ENCODE measurements at regions not wholly inside any gene's neighbourhood (a gene's known extent, or its start where the extent isn't known, plus 50 kb on each side); places are given as distances from the start of the nearest gene placed in this dataset.
A peak's percentile ranks its signal among the peaks of the same experiment; 100 is the strongest.

DNA sequence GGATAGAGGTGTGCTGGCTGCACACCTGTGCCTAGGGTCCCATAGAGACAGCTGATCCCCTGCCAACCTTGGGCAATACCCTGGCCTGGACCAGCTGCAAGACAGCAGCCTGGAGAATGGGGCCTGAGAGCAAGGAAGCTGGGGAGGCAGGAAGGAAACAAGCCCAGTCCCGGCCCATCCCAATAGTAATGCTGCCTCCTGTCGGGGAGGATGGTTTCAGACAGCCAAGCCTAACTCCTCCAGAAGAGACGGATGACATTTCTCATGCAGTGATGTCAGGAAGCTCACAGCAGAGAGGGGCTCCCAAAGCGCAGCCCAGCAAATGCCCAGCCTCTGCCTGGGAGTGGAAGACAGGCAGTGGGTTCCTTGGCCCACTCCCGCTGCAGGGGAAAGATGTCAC lies 408.8 kb downstream of the OCA2 start:
- BruUV-seq (replicated peaks) = no TSS peak
- no peak overlapping the region for H3K27ac ChIP-seq (ENCODE audit: extremely low read depth, low read depth, low read length)
- TF ChIP-seq NR2C1 (IDR thresholded peaks at IDR 0.05) = no peak
- no peak for TF ChIP-seq NR2C1 (tag; IDR thresholded peaks at IDR 0.05)
- TF ChIP-seq SMC3 (conservative IDR thresholded peaks at IDR 0.05; ENCODE audit: insufficient read depth, low read depth, low read length) = 0 out of 2 replicates have a peak, but pooled peaks have one; percentile 16
- no peak for TF ChIP-seq PRPF4 (IDR thresholded peaks at IDR 0.05; ENCODE audit: insufficient read depth, low read depth, low read length, poor library complexity, severe bottlenecking)
- no peak for TF ChIP-seq ZBTB8A (IDR thresholded peaks at IDR 0.05; ENCODE audit: partially characterized antibody)
- TF ChIP-seq RAD21 (CRISPR knock-in tag; conservative IDR thresholded peaks at IDR 0.05 in 1 of 2, IDR thresholded peaks at IDR 0.05 in 1 of 2) = peak in 1 of 2 experiments; percentile 55; a peak in 3 of 4 replicates
- TF ChIP-seq, protein P1, sequence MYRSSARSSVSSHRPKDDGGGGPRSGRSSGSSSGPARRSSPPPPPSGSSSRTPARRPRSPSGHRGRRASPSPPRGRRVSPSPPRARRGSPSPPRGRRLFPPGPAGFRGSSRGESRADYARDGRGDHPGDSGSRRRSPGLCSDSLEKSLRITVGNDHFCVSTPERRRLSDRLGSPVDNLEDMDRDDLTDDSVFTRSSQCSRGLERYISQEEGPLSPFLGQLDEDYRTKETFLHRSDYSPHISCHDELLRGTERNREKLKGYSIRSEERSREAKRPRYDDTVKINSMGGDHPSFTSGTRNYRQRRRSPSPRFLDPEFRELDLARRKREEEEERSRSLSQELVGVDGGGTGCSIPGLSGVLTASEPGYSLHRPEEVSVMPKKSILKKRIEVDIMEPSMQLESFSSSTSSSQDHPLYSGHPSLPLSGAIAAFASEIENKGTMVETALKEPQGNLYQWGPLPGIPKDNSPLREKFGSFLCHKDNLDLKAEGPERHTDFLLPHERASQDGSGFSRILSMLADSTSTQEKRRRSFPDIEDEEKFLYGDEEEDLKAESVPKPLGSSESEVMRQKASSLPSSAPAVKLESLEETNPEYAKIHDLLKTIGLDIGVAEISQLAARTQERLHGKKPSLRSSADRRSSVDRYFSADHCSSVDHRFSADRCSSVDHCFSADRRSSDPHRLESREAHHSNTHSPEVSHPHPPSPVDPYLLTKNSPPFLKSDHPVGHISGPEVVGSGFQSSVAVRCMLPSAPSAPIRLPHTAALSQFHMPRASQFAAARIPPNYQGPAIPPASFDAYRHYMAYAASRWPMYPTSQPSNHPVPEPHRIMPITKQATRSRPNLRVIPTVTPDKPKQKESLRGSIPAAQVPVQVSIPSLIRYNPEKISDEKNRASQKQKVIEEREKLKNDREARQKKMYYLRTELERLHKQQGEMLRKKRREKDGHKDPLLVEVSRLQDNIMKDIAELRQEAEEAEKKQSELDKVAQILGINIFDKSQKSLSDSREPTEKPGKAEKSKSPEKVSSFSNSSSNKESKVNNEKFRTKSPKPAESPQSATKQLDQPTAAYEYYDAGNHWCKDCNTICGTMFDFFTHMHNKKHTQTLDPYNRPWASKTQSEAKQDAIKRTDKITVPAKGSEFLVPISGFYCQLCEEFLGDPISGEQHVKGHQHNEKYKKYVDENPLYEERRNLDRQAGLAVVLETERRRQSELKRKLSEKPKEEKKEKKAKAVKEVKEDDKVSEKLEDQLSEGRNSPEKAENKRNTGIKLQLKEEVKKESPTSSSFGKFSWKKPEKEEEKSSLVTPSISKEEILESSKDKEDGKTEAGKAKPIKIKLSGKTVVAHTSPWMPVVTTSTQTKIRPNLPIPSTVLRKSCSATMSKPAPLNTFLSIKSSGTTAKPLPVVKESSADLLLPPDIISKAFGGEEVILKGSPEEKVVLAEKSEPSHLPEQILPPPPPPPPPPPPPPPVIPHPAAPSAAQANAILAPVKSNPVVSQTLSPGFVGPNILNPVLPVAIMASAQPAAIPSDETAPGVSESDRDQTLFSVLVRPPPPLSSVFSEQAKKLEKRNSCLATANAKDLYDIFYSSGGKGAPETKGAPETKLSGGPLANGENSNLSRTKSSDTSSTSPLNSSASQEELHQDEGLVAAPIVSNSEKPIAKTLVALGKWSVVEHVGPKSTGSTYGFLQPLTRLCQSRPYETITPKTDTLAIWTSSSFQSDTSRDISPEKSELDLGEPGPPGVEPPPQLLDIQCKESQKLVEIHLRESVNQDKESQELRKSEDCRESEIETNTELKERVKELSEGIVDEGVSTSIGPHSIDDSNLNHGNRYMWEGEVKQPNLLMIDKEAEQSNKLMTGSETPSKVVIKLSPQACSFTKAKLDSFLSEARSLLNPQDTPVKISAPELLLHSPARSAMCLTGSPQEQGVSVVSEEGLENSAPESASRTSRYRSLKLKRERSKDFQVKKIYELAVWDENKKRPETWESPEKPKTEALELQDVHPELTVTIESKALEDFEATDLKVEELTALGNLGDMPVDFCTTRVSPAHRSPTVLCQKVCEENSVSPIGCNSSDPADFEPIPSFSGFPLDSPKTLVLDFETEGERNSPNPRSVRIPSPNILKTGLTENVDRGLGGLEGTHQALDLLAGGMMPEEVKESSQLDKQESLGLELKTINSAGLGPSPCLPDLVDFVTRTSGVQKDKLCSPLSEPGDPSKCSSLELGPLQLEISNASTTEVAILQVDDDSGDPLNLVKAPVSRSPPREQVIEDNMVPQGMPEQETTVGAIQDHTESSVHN (IDR thresholded peaks at IDR 0.05; ENCODE audit: borderline replicate concordance in 1 of 2, low read depth in 1 of 2) = no peak
- TF ChIP-seq, protein P2, sequence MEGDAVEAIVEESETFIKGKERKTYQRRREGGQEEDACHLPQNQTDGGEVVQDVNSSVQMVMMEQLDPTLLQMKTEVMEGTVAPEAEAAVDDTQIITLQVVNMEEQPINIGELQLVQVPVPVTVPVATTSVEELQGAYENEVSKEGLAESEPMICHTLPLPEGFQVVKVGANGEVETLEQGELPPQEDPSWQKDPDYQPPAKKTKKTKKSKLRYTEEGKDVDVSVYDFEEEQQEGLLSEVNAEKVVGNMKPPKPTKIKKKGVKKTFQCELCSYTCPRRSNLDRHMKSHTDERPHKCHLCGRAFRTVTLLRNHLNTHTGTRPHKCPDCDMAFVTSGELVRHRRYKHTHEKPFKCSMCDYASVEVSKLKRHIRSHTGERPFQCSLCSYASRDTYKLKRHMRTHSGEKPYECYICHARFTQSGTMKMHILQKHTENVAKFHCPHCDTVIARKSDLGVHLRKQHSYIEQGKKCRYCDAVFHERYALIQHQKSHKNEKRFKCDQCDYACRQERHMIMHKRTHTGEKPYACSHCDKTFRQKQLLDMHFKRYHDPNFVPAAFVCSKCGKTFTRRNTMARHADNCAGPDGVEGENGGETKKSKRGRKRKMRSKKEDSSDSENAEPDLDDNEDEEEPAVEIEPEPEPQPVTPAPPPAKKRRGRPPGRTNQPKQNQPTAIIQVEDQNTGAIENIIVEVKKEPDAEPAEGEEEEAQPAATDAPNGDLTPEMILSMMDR (IDR thresholded peaks at IDR 0.05 in 2 of 3, conservative IDR thresholded peaks at IDR 0.05 in 1 of 3; ENCODE audit: insufficient read depth in 2 of 3, low read depth in 1 of 3, low read length in 3 of 3) = peak; percentile 26 to 38 (median 34); a peak in 4 of 6 replicates
- FAIRE-seq = no peak
- peak in 1 of 4 experiments; percentile 18 for DNase-seq (ENCODE audit: extremely low read depth in 1 of 4, low spot score in 3 of 4)
- no peak overlapping the region for H3K4me3 ChIP-seq
- intact Hi-C loops (cut with micrococcal nuclease) = no loop called here
- peak; percentile 51; the same call in 1 of the 3 replicates for ATAC-seq
- H3K4me2 ChIP-seq (ENCODE audit: insufficient read depth, low read length) = no peak overlapping the region
- no peak overlapping the region for H3K9ac ChIP-seq (ENCODE audit: insufficient read depth in 1 of 2, low read depth in 2 of 2, low read length in 2 of 2)
- in situ Hi-C loops (cut with MboI) = no loop called here
- no peaks in the 10 kb centered on the region for H4K20me1 ChIP-seq (replicated peaks; ENCODE audit: control insufficient read depth, insufficient read depth, low read length)
- H2AFZ ChIP-seq (ENCODE audit: low read depth, low read length) = no peak overlapping the region
- H3K27me3 ChIP-seq (ENCODE audit: control insufficient read depth in 2 of 2, insufficient read depth in 2 of 2, low read length in 2 of 2) = no peaks in the 10 kb centered on the region; a peak in 1 of 5 replicates
- H3K79me2 ChIP-seq (ENCODE audit: control insufficient read depth, insufficient read depth, low read length) = no peaks in the 10 kb centered on the region
- WGBS (ENCODE audit: insufficient coverage, low coverage, missing lambda C conversion rate) = 0% methylated on average over 4 of the region's 5 CpGs
- no peaks in the 10 kb centered on the region for H3K9me3 ChIP-seq (replicated peaks; ENCODE audit: control insufficient read depth, insufficient read depth, low read depth, low read length)
- H3K9me1 ChIP-seq (ENCODE audit: control insufficient read depth, insufficient read depth, low read length) = no peaks in the 10 kb centered on the region
- ChIA-PET POLR2A (no interaction called here), CTCF (ENCODE audit: low intra/inter-chr PET ratio) (no interaction called here)
- H3K4me1 ChIP-seq (replicated peaks in 1 of 2; ENCODE audit: control insufficient read depth in 2 of 2, insufficient read depth in 2 of 2, low read length in 2 of 2) = no peaks in the 10 kb centered on the region
- no peaks in the 10 kb centered on the region for H3K36me3 ChIP-seq (ENCODE audit: control insufficient read depth, insufficient read depth, low read length)
